ENCODE measurements at regions not wholly inside any gene's neighbourhood (a gene's known extent, or its start where the extent isn't known, plus 50 kb on each side); places are given as distances from the start of the nearest gene placed in this dataset.

DNA sequence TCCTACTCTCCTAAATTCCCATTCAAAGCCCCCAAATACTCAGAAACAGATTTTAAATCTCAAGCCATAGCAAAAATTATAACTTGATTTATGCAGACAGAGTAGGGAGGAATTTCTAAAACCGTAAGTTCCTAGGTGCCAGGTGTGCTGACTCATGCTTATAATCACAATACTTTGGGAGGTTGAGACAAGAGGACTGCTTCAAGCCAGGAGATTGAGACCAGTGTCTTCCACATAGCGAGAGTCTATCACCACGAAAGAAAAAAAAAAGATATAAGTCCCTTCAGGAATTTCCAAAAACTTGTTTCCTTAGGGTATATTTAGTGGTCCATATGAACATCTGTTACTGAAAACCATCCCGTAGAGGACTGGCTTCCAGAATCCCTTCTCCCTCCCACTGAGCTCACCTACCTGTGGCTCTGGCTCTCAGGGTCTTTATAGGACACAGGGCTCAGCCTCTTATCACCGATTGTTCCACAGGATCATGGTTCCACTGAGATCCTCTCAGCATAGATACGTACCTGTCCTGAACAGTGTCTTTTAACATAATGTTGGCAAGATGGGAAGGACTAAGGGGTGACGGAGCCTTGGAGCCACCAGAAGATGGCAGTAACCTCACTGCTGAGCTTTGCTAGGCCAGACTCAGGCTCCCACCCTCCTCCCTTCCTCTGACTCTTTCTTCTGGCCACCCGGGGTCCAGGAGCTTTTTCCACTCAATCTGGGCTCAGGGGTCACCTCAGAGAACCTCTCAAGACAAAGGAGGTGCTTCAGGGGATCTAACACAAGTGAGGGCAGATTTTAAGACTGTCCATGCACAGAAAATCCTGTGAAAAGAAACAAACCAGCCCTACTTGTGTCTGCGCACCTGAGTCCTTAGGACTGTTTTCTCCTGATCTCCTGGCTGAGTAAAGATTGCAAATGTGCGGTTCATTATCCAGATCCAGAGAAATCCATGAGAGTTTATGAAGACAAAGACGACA is 117.5 kb upstream of the TOP3B start:
- Histone ChIP-seq H3K79me2 (ENCODE audit: control insufficient read depth in 1 of 2, insufficient read depth in 2 of 2, low read length in 2 of 2) (no peaks in the 10 kb centered on the region), H4K8ac (ENCODE audit: extremely low read depth, insufficient read depth, low read length) (no peak overlapping the region), H3K79me1 (ENCODE audit: low read depth, low read length) (no peaks in the 10 kb centered on the region), H3K14ac (ENCODE audit: insufficient read length) (no peak overlapping the region), H3K9ac (replicated peaks in 1 of 4; ENCODE audit: extremely low read depth in 1 of 4, low read depth in 3 of 4, low read length in 3 of 4) (no peak overlapping the region), H3K56ac (replicated peaks; ENCODE audit: insufficient read length, low read depth, low read length) (no peak overlapping the region), H2BK15ac (ENCODE audit: low read length) (no peak overlapping the region), H4K91ac (replicated peaks; ENCODE audit: insufficient read length, low read length) (no peak overlapping the region), H2AFZ (ENCODE audit: low read length) (0 out of 2 replicates have a peak overlapping the region, but pooled peaks have one; percentile 25), H4K5ac (ENCODE audit: insufficient read length, low read depth, low read length) (no peak overlapping the region), H3K4me2 (ENCODE audit: insufficient read depth in 1 of 2, low read depth in 2 of 2, low read length in 2 of 2) (no peak overlapping the region), H3K9me3 (ENCODE audit: insufficient read depth in 2 of 2, low read depth in 1 of 2, low read length in 1 of 2) (no peaks in the 10 kb centered on the region), H3K4ac (replicated peaks; ENCODE audit: insufficient read length, low read depth, low read length) (no peak overlapping the region), H2BK120ac (replicated peaks; ENCODE audit: low read depth, low read length) (no peak overlapping the region), H3K23ac (ENCODE audit: insufficient read length) (no peak overlapping the region), H2BK5ac (ENCODE audit: low read depth, low read length) (no peak overlapping the region), H3K27ac (ENCODE audit: low read depth, low read length) (no peak overlapping the region), H3K4me1 (replicated peaks in 1 of 4; ENCODE audit: control insufficient read depth in 3 of 4, insufficient read depth in 4 of 4, low read length in 3 of 4) (no peaks in the 10 kb centered on the region), H4K20me1 (replicated peaks in 1 of 2; ENCODE audit: control insufficient read depth in 1 of 2, insufficient read depth in 2 of 2, low read length in 2 of 2) (peaks cover 0 to 5% of the 10 kb centered on the region in 2 experiments), H2AK5ac (ENCODE audit: low read depth, low read length) (no peak overlapping the region), H3K18ac (ENCODE audit: extremely low read depth, low read length) (no peak overlapping the region), H3K4me3 (ENCODE audit: extremely low read depth in 1 of 4, insufficient read depth in 2 of 4, low read depth in 3 of 4, low read length in 4 of 4) (no peak overlapping the region), H3K27me3 (replicated peaks in 1 of 4; ENCODE audit: control insufficient read depth in 3 of 4, extremely low read depth in 1 of 4, insufficient read depth in 3 of 4, low read length in 3 of 4) (peaks cover 67 to 90% (median 83%) of the 10 kb centered on the region in 4 experiments), H2BK20ac (ENCODE audit: low read length) (no peak overlapping the region), H2BK12ac (ENCODE audit: low read depth, low read length) (no peak overlapping the region), H3K23me2 (ENCODE audit: low read depth, low read length) (no peaks in the 10 kb centered on the region), H3K36me3 (ENCODE audit: control insufficient read depth in 2 of 4, insufficient read depth in 4 of 4, low read length in 3 of 4) (no peaks in the 10 kb centered on the region)
- ChIA-PET POLR2A (ENCODE audit: partially characterized antibody) (interaction anchor here (0.7 kb wide), 1 partner anchor 100 kb away, joined by 4 read pairs; no protein-coding TSS in a partner anchor), CTCF (ENCODE audit: partially characterized antibody) (interaction anchor here (0.6 to 5.8 kb wide), 16 partner anchors 9 to 1267 kb away, joined by 3 to 47 read pairs (median 3); no protein-coding TSS in a partner anchor)
- FAIRE-seq (peak; percentile 69), DNase-seq (ENCODE audit: low read depth in 1 of 2, low spot score in 2 of 2) (no peak)
- WGBS, 2 experiments (ENCODE audit: extremely low coverage in 1 of 2, insufficient coverage in 1 of 2, insufficient read length in 1 of 2, insufficient replicate concordance in 2 of 2, low coverage in 1 of 2, low lambda C conversion rate in 2 of 2, missing lambda C conversion rate in 1 of 2) = 69% methylated on average over 11 of the region's 11 CpGs; no CpG with 5 or more reads in 1 of the 2 experiments
- TF ChIP-seq GTF2F1 (IDR thresholded peaks at IDR 0.05; ENCODE audit: borderline replicate concordance, low read depth, low read length) = no peak
- TF ChIP-seq, protein P1, sequence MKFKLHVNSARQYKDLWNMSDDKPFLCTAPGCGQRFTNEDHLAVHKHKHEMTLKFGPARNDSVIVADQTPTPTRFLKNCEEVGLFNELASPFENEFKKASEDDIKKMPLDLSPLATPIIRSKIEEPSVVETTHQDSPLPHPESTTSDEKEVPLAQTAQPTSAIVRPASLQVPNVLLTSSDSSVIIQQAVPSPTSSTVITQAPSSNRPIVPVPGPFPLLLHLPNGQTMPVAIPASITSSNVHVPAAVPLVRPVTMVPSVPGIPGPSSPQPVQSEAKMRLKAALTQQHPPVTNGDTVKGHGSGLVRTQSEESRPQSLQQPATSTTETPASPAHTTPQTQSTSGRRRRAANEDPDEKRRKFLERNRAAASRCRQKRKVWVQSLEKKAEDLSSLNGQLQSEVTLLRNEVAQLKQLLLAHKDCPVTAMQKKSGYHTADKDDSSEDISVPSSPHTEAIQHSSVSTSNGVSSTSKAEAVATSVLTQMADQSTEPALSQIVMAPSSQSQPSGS (IDR thresholded peaks at IDR 0.05; ENCODE audit: low read length) = no peak
- TF ChIP-seq SRF (IDR thresholded peaks at IDR 0.05; ENCODE audit: low read depth, low read length) = no peak
- no peak for TF ChIP-seq BACH1 (IDR thresholded peaks at IDR 0.05; ENCODE audit: low read length)
- TF ChIP-seq POLR2AphosphoS5 (IDR thresholded peaks at IDR 0.05; ENCODE audit: low read depth, low read length) = no peak
- peak; percentile 54 to 58 for TF ChIP-seq RAD21 (IDR thresholded peaks at IDR 0.05 in 1 of 2, conservative IDR thresholded peaks at IDR 0.05 in 1 of 2; ENCODE audit: low read depth in 2 of 2, low read length in 2 of 2)
- no peak for TF ChIP-seq EP300 (IDR thresholded peaks at IDR 0.05; ENCODE audit: borderline replicate concordance in 1 of 2, low read depth in 2 of 2, low read length in 2 of 2)
- no peak for TF ChIP-seq SP1 (IDR thresholded peaks at IDR 0.05; ENCODE audit: low read depth, low read length)
- no peak for TF ChIP-seq EGR1 (IDR thresholded peaks at IDR 0.05; ENCODE audit: borderline replicate concordance, low read depth, low read length)
- TF ChIP-seq CEBPB (IDR thresholded peaks at IDR 0.05; ENCODE audit: low read depth, low read length) = no peak
